HUES6 (cell line): ENCODE measurements at regions not wholly inside any gene's neighbourhood (a gene's known extent, or its start where the extent isn't known, plus 50 kb on each side); places are given as distances from the start of the nearest gene placed in this dataset.

Experiments
- H3K27ac ChIP-seq: 2 replicates; pipeline ENCODE4 v1.7.0; 2013; ENCODE audit warnings: low read depth, mild to moderate bottlenecking, low read length, inconsistent platforms
- H3K27me3 ChIP-seq: 2 replicates; pipeline ENCODE4 v1.6.1; 2013; ENCODE audit warnings: low read length; ENCODE audit not compliant: control insufficient read depth, insufficient read depth
- H3K36me3 ChIP-seq: 2 replicates; pipeline ENCODE4 v1.6.1; 2013; ENCODE audit warnings: low read length; ENCODE audit not compliant: control insufficient read depth, insufficient read depth
- H3K4me1 ChIP-seq: 2 replicates; pipeline ENCODE4 v1.6.1; 2013; ENCODE audit warnings: low read length; ENCODE audit not compliant: control insufficient read depth, insufficient read depth
- H3K4me3 ChIP-seq: 2 replicates; pipeline ENCODE4 v1.5.1; 2013; ENCODE audit warnings: low read depth, low read length
- H3K9ac ChIP-seq: one replicate; pipeline ENCODE4 v1.6.1; 2013; ENCODE audit warnings: mild to moderate bottlenecking, low read length
- H3K9me3 ChIP-seq: 2 replicates; pipeline ENCODE4 v1.6.1; 2013; ENCODE audit warnings: low read depth, low read length; ENCODE audit not compliant: control insufficient read depth, insufficient read depth

DNA sequence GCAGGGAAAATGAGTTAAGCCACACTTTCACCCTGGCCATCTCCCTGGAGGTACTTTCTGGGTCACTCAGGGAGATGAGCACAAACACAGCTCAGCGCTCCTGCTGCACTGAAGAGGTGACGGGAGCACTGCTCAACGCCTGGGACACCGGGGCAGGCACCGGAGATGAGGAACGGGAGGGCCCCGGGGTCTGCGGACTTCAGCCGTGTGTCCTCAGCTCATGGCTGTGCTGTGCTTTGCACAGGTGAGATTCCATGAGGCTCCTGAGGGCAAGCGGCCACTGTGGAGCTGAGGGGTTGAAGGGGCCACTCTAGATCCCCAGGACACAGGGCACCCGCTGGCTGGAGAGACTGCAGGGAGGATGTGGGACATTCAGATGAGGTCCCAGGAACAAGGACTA, 234.2 kb upstream of the EXOC2 start:
- H3K36me3 ChIP-seq, result no peaks in the 10 kb centered on the region
- no peak overlapping the region for H3K9ac ChIP-seq
- no peaks in the 10 kb centered on the region; the same call in 1 of the 2 replicates for H3K27me3 ChIP-seq
- H3K9me3 ChIP-seq, result peaks cover 14% of the 10 kb centered on the region
- no peak overlapping the region for H3K4me3 ChIP-seq
- no peak overlapping the region for H3K27ac ChIP-seq
- no peaks in the 10 kb centered on the region for H3K4me1 ChIP-seq

GRCh38 chr6:925656-926213, 232.8 kb upstream of the EXOC2 start:
- Histone ChIP-seq H3K36me3 (no peaks in the 10 kb centered on the region), H3K27me3 (no peaks in the 10 kb centered on the region; the same call in 1 of the 2 replicates), H3K4me3 (no peak overlapping the region), H3K4me1 (no peaks in the 10 kb centered on the region), H3K9me3 (peaks cover 25% of the 10 kb centered on the region), H3K27ac (no peak overlapping the region), H3K9ac (no peak overlapping the region)

DNA sequence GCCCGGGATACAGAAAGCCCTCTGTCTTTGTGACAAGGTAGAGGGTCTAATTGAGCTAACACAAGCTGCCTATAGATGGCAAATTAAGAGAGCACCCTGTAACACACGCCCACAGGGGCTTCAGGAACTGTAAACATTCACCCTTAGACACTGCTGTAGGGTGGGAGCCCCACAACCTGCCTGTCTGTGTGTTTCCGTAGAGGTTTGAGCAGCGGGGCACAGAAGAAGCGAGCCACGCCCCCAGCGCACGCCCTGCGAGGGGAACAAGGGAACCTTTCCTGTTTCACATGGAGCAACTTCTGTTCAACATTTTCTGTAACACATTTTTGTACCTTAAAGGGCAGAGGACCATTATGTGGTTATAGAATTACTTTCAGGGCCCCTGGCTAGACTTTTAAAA, 231.7 kb upstream of the EXOC2 start:
- H3K36me3 ChIP-seq, result no peaks in the 10 kb centered on the region
- no peak overlapping the region for H3K9ac ChIP-seq
- H3K27me3 ChIP-seq, result no peaks in the 10 kb centered on the region; the same call in 1 of the 2 replicates
- H3K27ac ChIP-seq, result no peak overlapping the region
- no peak overlapping the region for H3K4me3 ChIP-seq
- no peaks in the 10 kb centered on the region for H3K4me1 ChIP-seq
- peaks cover 30% of the 10 kb centered on the region for H3K9me3 ChIP-seq

GRCh38 chr6:921400-921799, 228.5 kb upstream of the EXOC2 start:
- H3K4me3 ChIP-seq, result no peak overlapping the region
- H3K36me3 ChIP-seq, result no peaks in the 10 kb centered on the region
- no peaks in the 10 kb centered on the region; the same call in 1 of the 2 replicates for H3K27me3 ChIP-seq
- no peaks in the 10 kb centered on the region for H3K4me1 ChIP-seq
- H3K27ac ChIP-seq, result no peak overlapping the region
- no peak overlapping the region for H3K9ac ChIP-seq
- peaks cover 37% of the 10 kb centered on the region for H3K9me3 ChIP-seq

- H3K4me3 ChIP-seq, result no peak overlapping the region
- H3K9me3 ChIP-seq, result peaks cover 37% of the 10 kb centered on the region
- H3K36me3 ChIP-seq, result no peaks in the 10 kb centered on the region
- H3K27ac ChIP-seq, result no peak overlapping the region
- H3K27me3 ChIP-seq, result no peaks in the 10 kb centered on the region; the same call in 1 of the 2 replicates
- H3K9ac ChIP-seq, result no peak overlapping the region
- H3K4me1 ChIP-seq, result no peaks in the 10 kb centered on the region
Observed at GRCh38 chr6:920512-920911, 227.6 kb upstream of the EXOC2 start.

- H3K9me3 ChIP-seq, result peaks cover 37% of the 10 kb centered on the region
Observed at GRCh38 chr6:919500-919899, 226.6 kb upstream of the EXOC2 start.

GRCh38 chr6:917939-918338, 225.0 kb upstream of the EXOC2 start:
- no peaks in the 10 kb centered on the region for H3K36me3 ChIP-seq
- H3K9ac ChIP-seq, result no peak overlapping the region
- no peak overlapping the region for H3K4me3 ChIP-seq
- no peak overlapping the region for H3K27ac ChIP-seq
- peaks cover 4% of the 10 kb centered on the region; the same call in 1 of the 2 replicates for H3K27me3 ChIP-seq
- H3K9me3 ChIP-seq, result peaks cover 37% of the 10 kb centered on the region
- H3K4me1 ChIP-seq, result peaks cover 4% of the 10 kb centered on the region; the same call in 1 of the 2 replicates

More at GRCh38 chr6:919500-919899, 226.6 kb upstream of the EXOC2 start:
- no peaks in the 10 kb centered on the region for H3K36me3 ChIP-seq
- no peaks in the 10 kb centered on the region; the same call in 1 of the 2 replicates for H3K27me3 ChIP-seq
- no peak overlapping the region for H3K9ac ChIP-seq
- H3K27ac ChIP-seq, result no peak overlapping the region
- no peaks in the 10 kb centered on the region for H3K4me1 ChIP-seq
- no peak overlapping the region for H3K4me3 ChIP-seq

DNA sequence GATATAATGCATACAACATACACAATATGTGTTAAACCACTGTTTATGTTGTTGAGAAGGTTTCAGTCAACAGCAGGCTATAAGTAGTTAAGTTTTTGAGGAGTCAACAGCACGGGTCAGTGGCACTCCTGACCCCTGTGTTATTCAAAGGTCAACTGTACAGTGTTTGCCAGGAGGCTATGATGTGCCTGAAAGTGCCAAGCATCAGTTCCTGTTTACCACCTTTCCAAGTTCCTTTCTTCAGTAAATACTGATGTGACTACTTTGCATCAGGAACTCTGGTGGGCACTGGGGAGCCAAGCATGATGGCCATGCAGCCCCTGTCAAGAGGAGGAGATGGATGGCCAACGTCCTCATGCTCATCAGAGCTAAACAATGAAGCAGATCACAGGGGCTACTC, 224.4 kb upstream of the EXOC2 start:
- Histone ChIP-seq H3K9me3 (peaks cover 36% of the 10 kb centered on the region), H3K4me1 (peaks cover 4% of the 10 kb centered on the region; the same call in 1 of the 2 replicates), H3K27ac (no peak overlapping the region), H3K27me3 (peaks cover 4% of the 10 kb centered on the region; the same call in 1 of the 2 replicates), H3K9ac (no peak overlapping the region), H3K36me3 (no peaks in the 10 kb centered on the region), H3K4me3 (no peak overlapping the region)

DNA sequence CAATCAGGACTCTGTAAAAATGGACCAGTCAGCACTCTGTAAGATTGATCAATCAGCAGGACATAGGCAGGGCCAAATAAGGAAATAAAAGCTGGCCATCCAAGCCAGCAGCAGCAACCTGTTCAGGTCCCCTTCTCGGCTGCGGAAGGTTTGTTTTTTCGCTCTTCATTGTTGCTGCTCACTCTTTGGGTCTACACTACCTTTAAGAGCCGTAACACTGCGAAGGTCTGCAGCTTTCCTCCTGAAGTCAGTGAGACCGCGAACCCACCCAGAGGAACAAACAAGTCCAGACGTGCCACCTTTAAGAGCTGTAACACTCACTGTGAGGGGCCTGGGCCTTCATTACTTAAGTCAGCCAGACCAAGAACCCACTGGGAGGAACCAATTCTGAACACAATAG, 223.2 kb upstream of the EXOC2 start:
- Histone ChIP-seq H3K9ac (no peak overlapping the region), H3K9me3 (peaks cover 27% of the 10 kb centered on the region), H3K27ac (no peak overlapping the region), H3K36me3 (no peaks in the 10 kb centered on the region), H3K27me3 (peaks cover 4% of the 10 kb centered on the region; the same call in 1 of the 2 replicates), H3K4me1 (peaks cover 4% of the 10 kb centered on the region; the same call in 1 of the 2 replicates), H3K4me3 (no peak overlapping the region)

GRCh38 chr6:912871-913835, 220.2 kb upstream of the EXOC2 start:
- Histone ChIP-seq H3K27ac (no peak overlapping the region), H3K27me3 (peaks cover 4% of the 10 kb centered on the region; the same call in 1 of the 2 replicates), H3K9ac (no peak overlapping the region), H3K9me3 (peaks cover 13% of the 10 kb centered on the region), H3K4me3 (no peak overlapping the region), H3K4me1 (peaks cover 4% of the 10 kb centered on the region; the same call in 1 of the 2 replicates), H3K36me3 (no peaks in the 10 kb centered on the region)

GRCh38 chr6:907928-908327, 215.0 kb upstream of the EXOC2 start:
- H3K4me3 ChIP-seq, result no peak overlapping the region
- no peak overlapping the region for H3K27ac ChIP-seq
- no peaks in the 10 kb centered on the region; the same call in 1 of the 2 replicates for H3K27me3 ChIP-seq
- no peaks in the 10 kb centered on the region for H3K9me3 ChIP-seq
- no peak overlapping the region for H3K9ac ChIP-seq
- no peaks in the 10 kb centered on the region for H3K4me1 ChIP-seq
- no peaks in the 10 kb centered on the region for H3K36me3 ChIP-seq
